ENCODE measurements at regions not wholly inside any gene's neighbourhood (a gene's known extent, or its start where the extent isn't known, plus 50 kb on each side); places are given as distances from the start of the nearest gene placed in this dataset.
"Not testable (repeated sequence)": the region's sequence is repeated elsewhere in the genome, so short reads cannot be mapped to it uniquely, and the experiment has no call there.

- not testable (repeated sequence) for DNase-seq
These were observed 731.8 kb downstream of the ANKRD7 start for GRCh38 chr7:118956285-118956684.

GRCh38 chr7:118969370-118969769 is 744.9 kb downstream of the ANKRD7 start:
- DNase-seq: no peak

- DNase-seq: no peak
These were observed 747.2 kb downstream of the ANKRD7 start for GRCh38 chr7:118971706-118972105.

- DNase-seq: no peak
These were observed 750.3 kb downstream of the ANKRD7 start for GRCh38 chr7:118974836-118975235.

- DNase-seq: no peak
These were observed 770.8 kb downstream of the ANKRD7 start for GRCh38 chr7:118995350-118995749.

GRCh38 chr7:119007236-119007635 is 782.7 kb downstream of the ANKRD7 start:
- DNase-seq: no peak

GRCh38 chr7:119010635-119011034 is 786.1 kb downstream of the ANKRD7 start:
- no peak for DNase-seq

- no peak for DNase-seq
These were observed 801.9 kb downstream of the ANKRD7 start for GRCh38 chr7:119026391-119026790.

- DNase-seq: no peak
These were observed 804.2 kb downstream of the ANKRD7 start for GRCh38 chr7:119028736-119029135.

GRCh38 chr7:119032136-119032535 is 807.6 kb downstream of the ANKRD7 start:
- DNase-seq: not testable (repeated sequence)

- no peak for DNase-seq
These were observed 809.1 kb downstream of the ANKRD7 start for GRCh38 chr7:119033641-119034040.

- no peak for DNase-seq
These were observed 813.4 kb downstream of the ANKRD7 start for GRCh38 chr7:119037941-119038340.

GRCh38 chr7:119046068-119046467 is 821.6 kb downstream of the ANKRD7 start:
- no peak for DNase-seq

GRCh38 chr7:119065966-119066365 is 841.5 kb downstream of the ANKRD7 start:
- DNase-seq: no peak

GRCh38 chr7:119086026-119086425 is 861.5 kb downstream of the ANKRD7 start:
- no peak for DNase-seq

GRCh38 chr7:119090851-119091250 is 866.3 kb downstream of the ANKRD7 start:
- DNase-seq: no peak

GRCh38 chr7:119096683-119097082 is 872.2 kb downstream of the ANKRD7 start:
- no peak for DNase-seq

- peak; percentile 89 for DNase-seq
These were observed 876.2 kb downstream of the ANKRD7 start for GRCh38 chr7:119100611-119101258.

- no peak for DNase-seq
These were observed 877.8 kb downstream of the ANKRD7 start for GRCh38 chr7:119102291-119102690.

GRCh38 chr7:119105381-119105780 is 880.9 kb downstream of the ANKRD7 start:
- DNase-seq: peak; percentile 13

- no peak for DNase-seq
These were observed 898.8 kb downstream of the ANKRD7 start for GRCh38 chr7:119123326-119123725.

- no peak for DNase-seq
These were observed 903.2 kb downstream of the ANKRD7 start for GRCh38 chr7:119127706-119128105.

- no peak for DNase-seq
These were observed 907.9 kb downstream of the ANKRD7 start for GRCh38 chr7:119132436-119132835.

GRCh38 chr7:119167431-119167830 is 942.9 kb downstream of the ANKRD7 start:
- no peak for DNase-seq

GRCh38 chr7:119172043-119172442 is 947.5 kb downstream of the ANKRD7 start:
- no peak for DNase-seq
